ENCODE measurements at regions not wholly inside any gene's neighbourhood (a gene's known extent, or its start where the extent isn't known, plus 50 kb on each side); places are given as distances from the start of the nearest gene placed in this dataset.

DNA sequence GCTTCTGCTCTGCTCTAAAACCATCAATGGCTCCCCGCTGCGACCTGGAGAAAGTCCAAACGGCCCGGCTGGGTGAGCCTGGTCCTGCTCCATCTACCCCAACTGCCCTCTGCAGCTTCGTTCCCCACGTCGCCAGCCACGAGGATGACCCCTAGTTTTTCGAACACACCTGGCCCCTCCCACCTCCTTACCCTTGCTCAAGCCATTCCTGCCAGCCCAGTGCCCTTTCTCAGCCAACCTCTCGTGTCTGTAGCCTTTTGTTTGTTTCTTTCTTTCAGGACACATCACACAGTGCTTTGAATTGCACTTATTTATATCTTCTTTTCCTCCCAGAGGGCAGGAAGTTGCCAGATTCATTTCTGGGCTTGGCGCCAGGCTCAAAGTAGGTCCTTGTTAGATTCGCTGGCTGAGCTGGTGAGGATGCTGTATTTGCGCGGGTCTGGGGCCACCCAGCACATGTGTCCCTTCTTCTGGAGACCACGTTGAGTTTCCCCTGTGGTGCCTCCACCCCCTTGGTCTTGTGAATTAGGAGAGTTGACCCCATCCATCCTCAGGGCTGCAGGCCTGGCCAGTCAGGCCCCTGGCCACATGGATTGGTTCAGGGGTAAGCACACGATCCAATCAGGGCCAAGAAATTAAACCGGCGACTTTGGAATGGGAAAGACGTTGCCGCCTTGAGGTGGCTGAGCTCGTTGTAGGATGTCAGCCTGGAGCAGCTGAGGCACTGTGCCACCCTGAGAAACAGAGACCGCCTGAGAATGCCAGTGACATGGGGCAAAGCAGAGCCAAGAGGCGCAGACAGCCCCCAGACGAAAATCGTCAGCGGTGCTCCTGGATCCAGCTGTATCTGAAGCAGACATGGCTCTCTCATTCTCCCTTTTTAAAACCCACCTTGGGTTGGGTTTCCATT, 156.0 kb downstream of the CEBPB start:
- no peak overlapping the region for H3K4me3 Mint-ChIP-seq
- POLR2A ChIA-PET, result no interaction called here
- H3K4me1 Mint-ChIP-seq, result peaks cover 21% of the 10 kb centered on the region
- H3K27ac Mint-ChIP-seq, result no peak overlapping the region
- no peak for TF ChIP-seq CTCF (IDR thresholded peaks at IDR 0.05)
- intact Hi-C loops (cut with micrococcal nuclease), result no loop called here
- H3K36me3 Mint-ChIP-seq (ENCODE audit: low read depth), result no peaks in the 10 kb centered on the region
- DNase-seq (no peak), ATAC-seq (ENCODE audit: low read depth) (no peak)
- CTCF ChIA-PET, result interaction anchor here (1.0 kb wide), 1 partner anchor 159 kb away, joined by 3 read pairs; no protein-coding TSS in a partner anchor
- no peaks in the 10 kb centered on the region for H3K9me3 Mint-ChIP-seq
- peaks cover 44% of the 10 kb centered on the region for H3K27me3 Mint-ChIP-seq

DNA sequence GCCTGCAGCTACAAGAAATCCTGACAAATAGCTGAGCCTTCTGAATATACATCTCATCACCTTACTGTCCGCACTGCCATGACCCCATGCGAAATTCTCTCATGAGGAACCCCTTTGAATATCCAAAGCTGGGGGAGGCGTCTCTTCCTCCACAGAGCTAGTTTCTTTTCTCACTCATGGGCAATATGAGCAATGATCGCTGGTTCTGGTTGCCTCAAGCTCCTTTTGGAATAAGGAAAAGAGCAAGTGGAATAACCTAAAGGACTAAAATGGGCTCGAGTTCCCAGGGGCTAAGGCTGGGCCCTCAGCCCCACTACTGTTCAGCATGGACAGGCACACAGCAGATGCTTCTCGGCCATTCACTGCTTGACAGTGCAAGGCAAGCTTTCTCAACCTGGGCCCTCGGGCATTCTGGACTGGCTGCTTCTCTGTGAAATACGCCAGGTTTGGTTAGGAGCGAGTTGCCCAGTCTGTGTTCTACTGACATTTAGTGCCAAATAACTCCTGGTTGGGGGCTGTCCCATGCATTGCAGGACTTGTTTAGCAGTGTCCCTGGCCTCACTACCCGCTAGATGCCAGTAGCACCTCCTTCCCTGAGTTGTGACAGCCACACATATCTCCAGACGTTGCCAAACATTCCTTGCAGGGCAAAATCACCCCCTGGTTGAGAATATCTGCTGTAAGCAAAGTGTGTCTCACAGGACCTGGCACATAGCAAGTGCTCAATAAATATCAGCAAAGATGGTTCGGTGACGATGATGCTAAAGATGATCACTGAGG, 156.8 kb downstream of the CEBPB start:
- no peak for ATAC-seq (ENCODE audit: low read depth)
- Mint-ChIP-seq H3K9me3 (no peaks in the 10 kb centered on the region), H3K27ac (no peak overlapping the region), H3K27me3 (peaks cover 47% of the 10 kb centered on the region), H3K4me1 (peaks cover 18% of the 10 kb centered on the region), H3K36me3 (ENCODE audit: low read depth) (no peaks in the 10 kb centered on the region), H3K4me3 (no peak overlapping the region)
- ChIA-PET POLR2A (no interaction called here), CTCF (interaction anchor here (1.0 kb wide), 1 partner anchor 160 kb away, joined by 3 read pairs; no protein-coding TSS in a partner anchor)
- DNase-seq, result no peak
- intact Hi-C loops (cut with micrococcal nuclease), result loop anchor here (2.0 kb wide), 2 partner anchors 63 to 157 kb away; partner anchors contain the start of gene CEBPB
- TF ChIP-seq CTCF (IDR thresholded peaks at IDR 0.05), result no peak

- no peak for TF ChIP-seq CTCF (IDR thresholded peaks at IDR 0.05)
- intact Hi-C loops (cut with micrococcal nuclease), result loop anchor here (2.0 kb wide), 2 partner anchors 63 to 157 kb away; partner anchors contain the start of gene CEBPB
- Mint-ChIP-seq H3K9me3 (no peaks in the 10 kb centered on the region), H3K27ac (no peak overlapping the region), H3K27me3 (peaks cover 49% of the 10 kb centered on the region), H3K36me3 (ENCODE audit: low read depth) (no peaks in the 10 kb centered on the region), H3K4me1 (peaks cover 18% of the 10 kb centered on the region), H3K4me3 (no peak overlapping the region)
- no peak for DNase-seq
- ATAC-seq (ENCODE audit: low read depth), result no peak
- ChIA-PET POLR2A (no interaction called here), CTCF (no interaction called here)
Measured at GRCh38 chr20:50348096-50348495, 157.5 kb downstream of the CEBPB start.

GRCh38 chr20:50350510-50351249, 159.5 kb upstream of the PTPN1 start:
- H3K4me3 Mint-ChIP-seq, result no peak overlapping the region
- DNase-seq (no peak), ATAC-seq (ENCODE audit: low read depth) (no peak)
- intact Hi-C loops (cut with micrococcal nuclease), result no loop called here
- H3K27ac Mint-ChIP-seq, result no peak overlapping the region
- peaks cover 37% of the 10 kb centered on the region for H3K27me3 Mint-ChIP-seq
- ChIA-PET CTCF (no interaction called here), POLR2A (no interaction called here)
- H3K4me1 Mint-ChIP-seq, result peaks cover 18% of the 10 kb centered on the region
- no peaks in the 10 kb centered on the region for H3K36me3 Mint-ChIP-seq (ENCODE audit: low read depth)
- no peaks in the 10 kb centered on the region for H3K9me3 Mint-ChIP-seq
- TF ChIP-seq CTCF (IDR thresholded peaks at IDR 0.05), result no peak

All from activated B cell treated with CpG ODN at 0.5 μM for 24 hours (primary cell).